GM06990 (cell line): ENCODE measurements at regions not wholly inside any gene's neighbourhood (a gene's known extent, or its start where the extent isn't known, plus 50 kb on each side); places are given as distances from the start of the nearest gene placed in this dataset.
A peak's percentile ranks its signal among the peaks of the same experiment; 100 is the strongest.
"Not testable (repeated sequence)": the region's sequence is repeated elsewhere in the genome, so short reads cannot be mapped to it uniquely, and the experiment has no call there.

ENCODE experiments used
- DNase-seq: peaks from one replicate; pipeline ENCODE4 v3.0.0-alpha.2; 2011; ENCODE audit not compliant: insufficient read length; ENCODE audit errors: extremely low read depth
- H3K27me3 ChIP-seq: replicated peaks from 2 replicates; pipeline ENCODE4 v1.6.0; 2011; ENCODE audit warnings: low read length; ENCODE audit not compliant: control insufficient read depth, insufficient read depth
- H3K36me3 ChIP-seq: 2 replicates; pipeline ENCODE4 v1.5.1; 2011; ENCODE audit warnings: low read length; ENCODE audit not compliant: control insufficient read depth, insufficient read depth
- H3K4me3 ChIP-seq: replicated peaks from 2 replicates; pipeline ENCODE4 v1.5.1; 2011; ENCODE audit warnings: low read depth, mild to moderate bottlenecking, control low read depth, low read length
- CTCF ChIP-seq: IDR thresholded peaks from 2 replicates; pipeline ENCODE4 v1.5.1; 2011; ENCODE audit warnings: low read length, control low read depth, mild to moderate bottlenecking, inconsistent platforms; ENCODE audit not compliant: insufficient read depth, poor library complexity, severe bottlenecking

GRCh38 chr10:27360581-27361172 is 120.1 kb upstream of the ACBD5 start:
- Histone ChIP-seq H3K36me3 (no peaks in the 10 kb centered on the region), H3K4me3 (no peak overlapping the region), H3K27me3 (no peaks in the 10 kb centered on the region)
- DNase-seq: peak; percentile 39
- TF ChIP-seq CTCF: peak; percentile 91

- no peak for DNase-seq
- TF ChIP-seq CTCF: no peak
- Histone ChIP-seq H3K4me3 (no peak overlapping the region), H3K36me3 (no peaks in the 10 kb centered on the region), H3K27me3 (no peaks in the 10 kb centered on the region)
These were observed 119.3 kb upstream of the ACBD5 start for GRCh38 chr10:27359792-27360355.

- no peaks in the 10 kb centered on the region for H3K27me3 ChIP-seq
- no peak overlapping the region for H3K4me3 ChIP-seq
- no peaks in the 10 kb centered on the region for H3K36me3 ChIP-seq
- TF ChIP-seq CTCF: no peak
- DNase-seq: no peak
These were observed 116.1 kb upstream of the ACBD5 start for GRCh38 chr10:27356738-27357137.

GRCh38 chr10:27355918-27356573 is 115.4 kb upstream of the ACBD5 start:
- Histone ChIP-seq H3K36me3 (no peaks in the 10 kb centered on the region), H3K4me3 (no peak overlapping the region), H3K27me3 (no peaks in the 10 kb centered on the region)
- DNase-seq: no peak
- TF ChIP-seq CTCF: peak; percentile 16

GRCh38 chr10:27354643-27355270 is 114.2 kb upstream of the ACBD5 start:
- peak; percentile 26 for DNase-seq
- H3K27me3 ChIP-seq, H3K36me3 ChIP-seq, H3K4me3 ChIP-seq: not testable (repeated sequence)

GRCh38 chr10:27354100-27354499 is 113.5 kb upstream of the ACBD5 start:
- not testable (repeated sequence) for H3K4me3 ChIP-seq, DNase-seq, H3K36me3 ChIP-seq, H3K27me3 ChIP-seq
